ENCODE measurements at regions not wholly inside any gene's neighbourhood (a gene's known extent, or its start where the extent isn't known, plus 50 kb on each side); places are given as distances from the start of the nearest gene placed in this dataset.
"Not testable (repeated sequence)": the region's sequence is repeated elsewhere in the genome, so short reads cannot be mapped to it uniquely, and the experiment has no call there.

DNA sequence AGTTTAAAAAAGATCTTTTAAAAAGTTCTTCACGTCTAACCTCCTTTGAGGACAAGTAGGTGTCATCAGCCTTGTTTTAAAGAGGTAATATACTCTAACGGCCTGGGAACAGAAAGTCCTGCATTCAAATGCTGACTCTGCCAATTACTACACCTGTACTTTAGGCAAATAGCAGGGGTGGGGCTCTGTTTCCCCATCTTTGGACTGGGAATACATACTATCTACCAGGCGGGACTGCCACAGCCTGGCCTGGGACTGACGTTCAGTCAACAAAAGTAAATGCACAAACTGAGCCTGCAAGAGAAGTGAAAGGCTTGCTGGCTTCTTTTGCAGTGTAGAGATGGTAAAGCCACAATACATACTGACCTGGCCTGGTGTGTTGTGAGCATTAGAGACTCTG, 107.6 kb upstream of the SPATA12 start:
- Histone ChIP-seq H3K4me3 (ENCODE audit: low read length in 3 of 3) (no peak overlapping the region), H3K9ac (ENCODE audit: low read length in 3 of 3) (no peak overlapping the region), H3K36me3 (ENCODE audit: control insufficient read depth in 2 of 3, insufficient read depth in 3 of 3, low read length in 3 of 3) (no peaks in the 10 kb centered on the region), H3K9me3 (ENCODE audit: control insufficient read depth in 2 of 3, insufficient read depth in 1 of 3, low read length in 3 of 3) (no peaks in the 10 kb centered on the region), H3K4me1 (ENCODE audit: control insufficient read depth in 2 of 3, insufficient read depth in 2 of 3, low read depth in 1 of 3, low read length in 3 of 3) (no peaks in the 10 kb centered on the region), H3K27ac (ENCODE audit: low read depth in 2 of 2, low read length in 2 of 2) (no peak overlapping the region), H3K27me3 (ENCODE audit: control insufficient read depth, insufficient read depth, low read length) (no peaks in the 10 kb centered on the region)
- TF ChIP-seq CTCF (IDR thresholded peaks at IDR 0.05; ENCODE audit: borderline replicate concordance, extremely low read depth, insufficient read depth), result no peak
- DNase-seq (no peak), FAIRE-seq (no peak)
- intact Hi-C loops (cut with DNase I), result no loop called here

- DNase-seq, result no peak
- H3K4me1 ChIP-seq (ENCODE audit: control insufficient read depth in 2 of 3, insufficient read depth in 2 of 3, low read depth in 1 of 3, low read length in 3 of 3), result no peaks in the 10 kb centered on the region
- intact Hi-C loops (cut with DNase I), result no loop called here
- no peaks in the 10 kb centered on the region for H3K36me3 ChIP-seq (ENCODE audit: control insufficient read depth in 2 of 3, insufficient read depth in 3 of 3, low read length in 3 of 3)
- no peak for TF ChIP-seq CTCF (IDR thresholded peaks at IDR 0.05; ENCODE audit: borderline replicate concordance, extremely low read depth, insufficient read depth)
- no peaks in the 10 kb centered on the region for H3K9me3 ChIP-seq (ENCODE audit: control insufficient read depth in 2 of 3, insufficient read depth in 1 of 3, low read length in 3 of 3)
- no peak overlapping the region for H3K9ac ChIP-seq (ENCODE audit: low read length in 3 of 3)
- no peak overlapping the region for H3K4me3 ChIP-seq (ENCODE audit: low read length in 3 of 3)
- no peak for FAIRE-seq
- H3K27me3 ChIP-seq (ENCODE audit: control insufficient read depth, insufficient read depth, low read length), result no peaks in the 10 kb centered on the region
- no peak overlapping the region for H3K27ac ChIP-seq (ENCODE audit: low read depth in 2 of 2, low read length in 2 of 2)
These were observed 108.4 kb upstream of the SPATA12 start for GRCh38 chr3:56952061-56952460.

- no peaks in the 10 kb centered on the region for H3K36me3 ChIP-seq (ENCODE audit: control insufficient read depth in 2 of 3, insufficient read depth in 3 of 3, low read length in 3 of 3)
- no peak overlapping the region for H3K4me3 ChIP-seq (ENCODE audit: low read length in 3 of 3)
- DNase-seq (no peak), FAIRE-seq (no peak)
- intact Hi-C loops (cut with DNase I), result no loop called here
- TF ChIP-seq CTCF (IDR thresholded peaks at IDR 0.05; ENCODE audit: borderline replicate concordance, extremely low read depth, insufficient read depth), result no peak
- no peak overlapping the region for H3K27ac ChIP-seq (ENCODE audit: low read depth in 2 of 2, low read length in 2 of 2)
- H3K27me3 ChIP-seq (ENCODE audit: control insufficient read depth, insufficient read depth, low read length), result no peaks in the 10 kb centered on the region
- no peaks in the 10 kb centered on the region for H3K4me1 ChIP-seq (ENCODE audit: control insufficient read depth in 2 of 3, insufficient read depth in 2 of 3, low read depth in 1 of 3, low read length in 3 of 3)
- H3K9me3 ChIP-seq (ENCODE audit: control insufficient read depth in 2 of 3, insufficient read depth in 1 of 3, low read length in 3 of 3), result no peaks in the 10 kb centered on the region
- H3K9ac ChIP-seq (ENCODE audit: low read length in 3 of 3), result no peak overlapping the region
These were observed 109.1 kb upstream of the SPATA12 start for GRCh38 chr3:56951366-56951765.

GRCh38 chr3:56945378-56945777, 115.1 kb upstream of the SPATA12 start:
- H3K36me3 ChIP-seq (ENCODE audit: control insufficient read depth in 2 of 3, insufficient read depth in 3 of 3, low read length in 3 of 3); H3K4me3 ChIP-seq (ENCODE audit: low read length in 3 of 3); DNase-seq; H3K27ac ChIP-seq (ENCODE audit: low read depth in 2 of 2, low read length in 2 of 2); H3K27me3 ChIP-seq (ENCODE audit: control insufficient read depth, insufficient read depth, low read length); intact Hi-C loops (cut with DNase I); H3K9me3 ChIP-seq (ENCODE audit: control insufficient read depth in 2 of 3, insufficient read depth in 1 of 3, low read length in 3 of 3); H3K4me1 ChIP-seq (ENCODE audit: control insufficient read depth in 2 of 3, insufficient read depth in 2 of 3, low read depth in 1 of 3, low read length in 3 of 3); H3K9ac ChIP-seq (ENCODE audit: low read length in 3 of 3); FAIRE-seq: not testable (repeated sequence)

Data from kidney (tissue), 13 donors.